22Rv1 (cell line): ENCODE measurements at regions not wholly inside any gene's neighbourhood (a gene's known extent, or its start where the extent isn't known, plus 50 kb on each side); places are given as distances from the start of the nearest gene placed in this dataset.

Experiments
- H3K27ac ChIP-seq: fragments of 450-650 bp; 2 replicates; pipeline ENCODE4 v1.5.1; 2017
- ZFX ChIP-seq: fragments of 450-650 bp; IDR thresholded peaks from 2 replicates; pipeline ENCODE4 v1.6.1; 2017; ENCODE audit warnings: antibody characterized with exemption, borderline replicate concordance
- TF ChIP-seq, protein P1 (sequence below): fragments of 450-650 bp; IDR thresholded peaks from 2 replicates; pipeline ENCODE4 v1.5.1; 2017; ENCODE audit warnings: mild to moderate bottlenecking

DNA sequence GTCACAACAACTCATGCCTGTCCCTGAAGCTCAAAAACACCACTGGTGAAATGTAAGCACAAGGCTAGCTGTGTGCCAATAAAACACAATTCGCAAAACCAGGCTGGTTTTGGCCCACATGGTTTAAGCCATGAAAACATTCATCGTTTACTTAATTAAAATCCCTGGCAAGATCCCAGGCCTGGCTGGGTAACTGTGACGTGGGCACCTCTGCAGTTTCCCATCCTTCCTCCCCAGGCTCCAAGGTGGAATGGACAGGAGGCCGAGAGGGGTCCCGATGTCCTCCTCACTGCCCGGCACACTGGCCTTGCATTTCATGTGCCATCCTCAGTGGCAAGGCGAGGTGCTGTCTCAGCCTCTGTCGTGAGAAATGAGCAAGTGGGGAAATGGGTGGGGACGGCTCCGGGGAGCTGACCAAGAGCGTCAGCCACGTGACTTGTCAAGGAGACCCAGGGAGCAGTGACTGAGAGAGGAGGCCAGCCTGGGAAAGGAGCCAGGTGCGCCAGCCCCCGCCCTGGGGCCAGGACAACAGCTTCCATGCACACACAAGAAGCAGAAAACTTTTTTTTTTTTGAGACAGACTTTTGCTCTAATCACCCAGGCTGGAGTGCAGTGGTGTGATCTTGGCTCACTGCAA lies 153.1 kb upstream of the RAB4A start:
- peak overlapping the region; percentile 12; the same call in 1 of the 2 replicates for H3K27ac ChIP-seq

DNA sequence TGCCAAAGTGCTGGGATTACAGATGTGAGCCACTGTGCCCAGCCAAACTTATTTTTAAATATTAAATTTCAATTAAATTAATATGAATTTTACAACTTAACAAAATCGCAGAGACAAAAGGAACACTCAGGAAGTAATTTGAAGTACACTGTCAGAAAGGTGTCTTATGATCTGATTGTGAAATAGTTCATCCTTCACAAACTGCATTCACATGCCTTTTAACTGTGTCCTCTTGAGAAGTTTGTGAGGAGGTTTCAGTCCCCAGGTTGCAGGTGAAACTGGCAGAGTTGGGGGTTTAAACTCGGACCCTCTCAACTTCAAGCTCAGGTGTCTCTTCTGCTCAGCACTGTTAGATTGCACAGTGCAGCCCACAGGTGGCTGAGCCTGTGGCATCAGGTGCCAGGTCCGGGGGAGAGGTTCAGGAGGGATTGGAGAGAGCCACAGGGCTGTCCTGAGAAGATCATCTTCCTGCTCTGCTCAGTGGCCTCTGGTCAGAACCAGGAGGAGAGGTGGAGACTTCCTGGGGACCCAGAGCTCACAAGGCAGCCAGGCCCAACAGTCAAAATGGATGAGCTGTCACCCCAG lies 152.3 kb upstream of the RAB4A start:
- TF ChIP-seq ZFX: no peak
- TF ChIP-seq, protein P1, sequence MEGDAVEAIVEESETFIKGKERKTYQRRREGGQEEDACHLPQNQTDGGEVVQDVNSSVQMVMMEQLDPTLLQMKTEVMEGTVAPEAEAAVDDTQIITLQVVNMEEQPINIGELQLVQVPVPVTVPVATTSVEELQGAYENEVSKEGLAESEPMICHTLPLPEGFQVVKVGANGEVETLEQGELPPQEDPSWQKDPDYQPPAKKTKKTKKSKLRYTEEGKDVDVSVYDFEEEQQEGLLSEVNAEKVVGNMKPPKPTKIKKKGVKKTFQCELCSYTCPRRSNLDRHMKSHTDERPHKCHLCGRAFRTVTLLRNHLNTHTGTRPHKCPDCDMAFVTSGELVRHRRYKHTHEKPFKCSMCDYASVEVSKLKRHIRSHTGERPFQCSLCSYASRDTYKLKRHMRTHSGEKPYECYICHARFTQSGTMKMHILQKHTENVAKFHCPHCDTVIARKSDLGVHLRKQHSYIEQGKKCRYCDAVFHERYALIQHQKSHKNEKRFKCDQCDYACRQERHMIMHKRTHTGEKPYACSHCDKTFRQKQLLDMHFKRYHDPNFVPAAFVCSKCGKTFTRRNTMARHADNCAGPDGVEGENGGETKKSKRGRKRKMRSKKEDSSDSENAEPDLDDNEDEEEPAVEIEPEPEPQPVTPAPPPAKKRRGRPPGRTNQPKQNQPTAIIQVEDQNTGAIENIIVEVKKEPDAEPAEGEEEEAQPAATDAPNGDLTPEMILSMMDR: no peak
- H3K27ac ChIP-seq: no peak overlapping the region

More for the DNA sequence above, 153.1 kb upstream of the RAB4A start:
- TF ChIP-seq, protein P1: no peak

DNA sequence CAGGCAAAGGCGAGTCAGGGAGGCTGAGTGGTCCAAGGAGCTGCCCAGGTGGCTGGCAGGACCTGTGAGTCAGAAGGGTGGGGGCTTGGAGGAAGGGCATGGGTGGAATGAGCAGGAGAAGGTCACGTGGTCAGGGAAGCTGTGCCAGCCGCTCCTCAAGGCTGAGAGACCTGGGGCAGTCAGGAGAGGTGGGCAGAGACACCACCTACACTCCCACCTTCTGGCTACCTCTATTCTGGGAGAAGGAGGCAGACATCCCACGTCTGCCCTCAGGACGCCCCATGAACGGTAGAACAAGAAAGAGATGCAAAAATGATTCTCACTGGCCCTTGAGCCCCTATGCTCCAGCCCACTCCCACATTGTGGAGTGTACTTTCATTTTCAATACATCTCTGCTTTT lies 151.8 kb upstream of the RAB4A start:
- no peak for TF ChIP-seq ZFX
- TF ChIP-seq, protein P1: no peak
- H3K27ac ChIP-seq: no peak overlapping the region

DNA sequence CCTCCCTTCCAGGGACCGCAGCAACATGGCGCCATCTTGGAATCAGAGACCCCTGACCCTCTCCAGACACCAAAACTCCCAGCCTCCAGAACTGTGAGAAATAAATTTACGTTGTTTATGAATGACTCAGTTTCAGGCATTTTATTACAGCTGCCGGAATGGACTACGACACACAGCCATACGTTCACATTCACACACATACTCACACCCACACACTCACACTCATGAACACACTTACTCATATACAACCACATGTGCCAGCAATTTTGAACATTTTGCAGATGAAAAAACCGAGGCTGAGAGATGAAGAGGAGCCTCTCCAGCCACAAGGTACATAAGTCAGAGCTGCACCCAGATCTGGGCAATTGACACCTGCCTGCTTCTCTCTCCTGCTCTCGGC lies 151.0 kb upstream of the RAB4A start:
- TF ChIP-seq, protein P1: no peak
- TF ChIP-seq ZFX: no peak
- no peak overlapping the region for H3K27ac ChIP-seq

DNA sequence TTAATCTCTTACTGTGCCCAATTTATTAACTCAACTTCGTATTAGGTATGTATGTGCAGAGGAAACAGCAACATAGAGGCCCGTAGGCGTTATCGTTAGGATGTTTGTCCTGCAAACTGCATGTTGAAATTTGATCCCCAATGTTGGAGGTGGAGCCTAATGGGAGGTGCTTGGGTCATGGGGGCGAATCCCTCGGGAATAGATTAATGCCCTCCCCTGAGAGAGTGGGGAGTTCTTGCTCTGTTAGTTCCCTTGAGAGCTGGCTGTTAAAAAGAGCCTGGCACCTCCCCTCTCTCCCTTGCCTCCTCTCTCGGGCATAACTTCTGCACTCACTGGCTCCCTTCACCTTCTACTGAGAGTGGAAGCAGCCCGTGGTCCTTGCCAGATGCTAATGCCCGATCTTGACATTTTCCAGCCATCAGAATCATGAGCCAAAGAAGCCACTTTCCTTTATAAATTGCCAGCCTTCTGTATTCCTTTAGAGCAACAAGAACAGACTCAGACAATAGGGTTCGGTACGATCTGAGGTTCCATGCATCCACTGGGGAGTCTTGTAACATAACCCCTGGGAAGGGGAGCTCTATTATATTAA lies 149.0 kb upstream of the RAB4A start:
- TF ChIP-seq, protein P1: no peak
- no peak for TF ChIP-seq ZFX
- peak overlapping the region; percentile 22; the same call in 1 of the 2 replicates for H3K27ac ChIP-seq

DNA sequence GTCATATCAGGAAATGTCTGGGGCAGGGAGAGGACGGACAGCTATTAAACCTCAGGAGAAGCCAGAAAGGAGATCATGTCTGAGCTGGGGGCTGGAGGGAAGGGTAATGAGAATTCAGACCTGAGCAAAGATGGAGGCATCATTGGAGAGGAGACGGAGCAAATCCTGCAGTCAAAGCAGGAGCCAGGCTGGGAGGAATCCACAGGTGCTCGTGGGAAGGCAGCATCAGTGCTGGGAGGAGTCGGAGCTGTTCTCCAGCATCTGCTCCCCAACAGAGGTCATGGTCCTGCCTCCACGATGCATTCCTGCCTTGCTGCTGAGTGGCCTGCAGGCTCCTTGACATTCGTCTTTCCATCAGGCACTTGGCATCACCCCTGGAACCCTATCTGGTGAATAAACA lies 148.3 kb upstream of the RAB4A start:
- TF ChIP-seq, protein P1: no peak
- TF ChIP-seq ZFX: no peak
- H3K27ac ChIP-seq: peak overlapping the region; percentile 22; the same call in 1 of the 2 replicates

DNA sequence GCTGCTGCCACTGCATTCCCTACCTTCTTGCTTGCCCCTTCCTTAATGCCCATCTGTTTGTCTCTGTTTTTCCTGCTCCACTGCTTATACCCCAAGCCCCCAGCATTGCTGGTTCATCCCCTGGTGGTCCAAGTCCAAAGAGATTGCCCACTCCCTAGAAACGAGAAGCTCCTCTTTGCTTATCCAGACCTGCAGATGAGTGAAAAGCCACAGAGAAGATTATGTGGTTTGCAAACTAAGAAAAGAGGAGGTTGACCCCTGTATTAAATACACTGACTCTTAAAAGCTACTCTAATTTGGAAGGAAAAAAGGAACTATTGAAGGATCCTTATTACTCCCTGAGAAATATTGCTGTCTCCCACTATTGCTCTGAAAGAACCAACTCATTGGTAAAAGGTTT lies 146.8 kb upstream of the RAB4A start:
- no peak overlapping the region for H3K27ac ChIP-seq
- TF ChIP-seq ZFX: no peak
- TF ChIP-seq, protein P1: no peak
